PC-3 (cell line): ENCODE measurements at regions not wholly inside any gene's neighbourhood (a gene's known extent, or its start where the extent isn't known, plus 50 kb on each side); places are given as distances from the start of the nearest gene placed in this dataset.

Experiments used
- ATAC-seq: fragments of 200-7000 bp; cut with Tn5 transposase; 2 replicates; pipeline ENCODE4 v1.9.1; 2020; ENCODE audit warnings: mild to moderate bottlenecking, moderate library complexity
- BruUV-seq: library from RNA; stranded (reverse); fragments of 400-500 nt; replicated peaks from 2 replicates; lab custom pipeline; 2021; lab: Mats Ljungman, UMichigan
- CTCF ChIA-PET: fragments of 300-600 bp; sonication (Branson Sonifier 250); formaldehyde crosslinking; loops from one replicate; lab custom pipeline; 2022; ENCODE audit warnings: antibody characterized with exemption; lab: Charles Lee
- POLR2A ChIA-PET: fragments of 300-600 bp; sonication (Branson Sonifier 250); formaldehyde crosslinking; loops from one replicate; lab custom pipeline; 2022; ENCODE audit warnings: antibody characterized with exemption; ENCODE audit not compliant: unreplicated experiment; lab: Charles Lee
- DNase-seq: peaks from one replicate; pipeline ENCODE4 v3.0.0-alpha.2; 2015
- H2AFZ ChIP-seq: fragments of 300-600 bp; sonication (generic); 2 replicates; pipeline ENCODE4 v1.6.0; 2016; ENCODE audit warnings: antibody characterized with exemption, low read length
- H3F3A ChIP-seq: fragments of 300-600 bp; sonication (generic); one replicate; pipeline ENCODE4 v1.6.0; 2017; ENCODE audit warnings: antibody characterized with exemption, low read length, control low read depth, mild to moderate bottlenecking; ENCODE audit not compliant: unreplicated experiment
- H3K27ac ChIP-seq: fragments of 300-600 bp; sonication (generic); 2 replicates; pipeline ENCODE4 v1.5.1; 2016; ENCODE audit warnings: mild to moderate bottlenecking, low read length
- H3K27me3 ChIP-seq: fragments of 300-600 bp; sonication (generic); 2 replicates; pipeline ENCODE4 v1.6.1; 2016; ENCODE audit warnings: low read length, mixed read lengths
- H3K36me3 ChIP-seq: fragments of 300-600 bp; sonication (generic); 2 replicates; pipeline ENCODE4 v1.6.1; 2016; ENCODE audit warnings: low read depth, mixed run types, low read length, mixed read lengths
- H3K4me1 ChIP-seq: fragments of 300-600 bp; sonication (generic); 2 replicates; pipeline ENCODE4 v1.5.1; 2016; ENCODE audit warnings: low read length; ENCODE audit not compliant: insufficient read depth
- H3K4me2 ChIP-seq: fragments of 300-600 bp; sonication (generic); 2 replicates; pipeline ENCODE4 v1.6.0; 2016; ENCODE audit warnings: low read length
- H3K4me3 ChIP-seq: fragments of 300-600 bp; sonication (generic); 2 replicates; pipeline ENCODE4 v1.5.1; 2016; ENCODE audit warnings: mild to moderate bottlenecking, low read length, mixed read lengths
- H3K79me2 ChIP-seq: fragments of 300-600 bp; sonication (generic); 2 replicates; pipeline ENCODE4 v1.6.1; 2017; ENCODE audit warnings: low read length, mixed read lengths
- H3K9ac ChIP-seq: fragments of 300-600 bp; sonication (generic); 2 replicates; pipeline ENCODE4 v1.6.0; 2016; ENCODE audit warnings: mild to moderate bottlenecking, low read length
- H3K9me2 ChIP-seq: fragments of 300-600 bp; sonication (generic); replicated peaks from 2 replicates; pipeline ENCODE4 v1.6.1; 2016; ENCODE audit warnings: mixed run types, low read length, mixed read lengths
- H3K9me3 ChIP-seq: fragments of 300-600 bp; sonication (generic); 2 replicates; pipeline ENCODE4 v1.6.1; 2016; ENCODE audit warnings: low read length, mixed read lengths
- H4K20me1 ChIP-seq: fragments of 300-600 bp; sonication (generic); 2 replicates; pipeline ENCODE4 v1.6.1; 2016; ENCODE audit warnings: low read length, mixed read lengths
- EZH2 ChIP-seq: fragments of 300-600 bp; sonication (generic); IDR thresholded peaks from one replicate; pipeline ENCODE4 v1.6.1; 2017; ENCODE audit warnings: antibody characterized with exemption, mild to moderate bottlenecking, low read length; ENCODE audit not compliant: unreplicated experiment
- EZH2phosphoT487 ChIP-seq: fragments of 300-600 bp; sonication (generic); IDR thresholded peaks from 2 replicates; pipeline ENCODE4 v1.6.1; 2018; ENCODE audit warnings: mild to moderate bottlenecking, antibody characterized with exemption, low read length, borderline replicate concordance
- intact Hi-C: fragments of 100-400 bp; cut with micrococcal nuclease; formaldehyde crosslinking; loops from 2 replicates; pipeline ENCODE4 v1.9.0; 2023
- TF ChIP-seq, protein P1 (sequence below): fragments of 300-600 bp; sonication (generic); conservative IDR thresholded peaks from 2 replicates; pipeline ENCODE4 v1.5.1; 2017; ENCODE audit warnings: antibody characterized with exemption, low read depth, mild to moderate bottlenecking, low read length

DNA sequence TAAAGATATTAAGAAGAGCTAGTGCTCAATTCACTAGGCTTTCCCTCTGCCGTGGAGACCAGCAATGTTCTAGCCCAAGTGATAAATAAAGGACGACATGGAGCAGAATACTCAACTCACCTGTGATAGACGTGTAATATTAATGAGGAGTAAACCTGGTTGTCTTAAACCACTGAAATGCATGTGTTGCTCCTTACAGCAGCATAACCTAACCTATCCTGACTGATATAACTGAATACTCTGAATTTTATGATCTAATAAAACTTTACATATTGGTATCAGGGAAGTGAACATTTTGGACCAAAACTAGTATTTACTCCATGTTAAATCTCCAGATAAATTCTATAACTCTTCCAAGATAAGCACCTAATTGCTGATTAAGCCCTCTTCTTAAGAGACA lies 531.0 kb downstream of the METTL4 start:
- Histone ChIP-seq H3K27ac (no peak overlapping the region), H3K4me2 (no peak overlapping the region), H3K27me3 (peaks cover 22% of the 10 kb centered on the region; the same call in 1 of the 2 replicates), H3K36me3 (no peaks in the 10 kb centered on the region), H3K9me2 (no peaks in the 10 kb centered on the region), H3K4me3 (no peak overlapping the region), H3K4me1 (peaks cover 11% of the 10 kb centered on the region), H3F3A (no peaks in the 10 kb centered on the region), H2AFZ (no peak overlapping the region), H4K20me1 (no peaks in the 10 kb centered on the region), H3K79me2 (no peaks in the 10 kb centered on the region), H3K9ac (no peak overlapping the region), H3K9me3 (no peaks in the 10 kb centered on the region)
- CTCF ChIA-PET = no interaction called here
- ATAC-seq (no peak), DNase-seq (no peak)
- POLR2A ChIA-PET = no interaction called here
- BruUV-seq = no TSS peak
- TF ChIP-seq EZH2 = no peak
- intact Hi-C loops = no loop called here

DNA sequence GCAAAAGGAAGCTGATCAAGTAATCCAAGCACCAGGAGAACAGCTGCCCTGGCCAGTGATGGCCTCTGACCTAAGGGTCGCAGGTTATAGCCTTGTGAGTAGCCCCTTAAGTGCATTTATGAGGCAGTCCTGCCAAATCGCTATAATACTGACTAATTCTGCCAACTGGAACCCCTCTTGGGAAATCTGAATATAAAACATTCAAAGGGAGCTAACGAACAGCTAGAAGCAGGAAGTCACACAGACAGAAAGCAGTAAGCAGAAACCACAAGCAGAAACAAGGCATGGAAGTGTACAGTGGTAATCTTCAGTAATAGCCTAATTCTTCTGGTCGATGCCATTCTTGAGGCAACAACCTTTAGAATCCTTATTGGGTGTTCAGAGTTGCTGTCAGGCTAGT lies 521.3 kb downstream of the METTL4 start:
- Histone ChIP-seq H3K4me3 (no peak overlapping the region), H3K4me2 (no peak overlapping the region), H3K4me1 (peaks cover 10% of the 10 kb centered on the region; the same call in 1 of the 2 replicates), H3K27ac (no peak overlapping the region), H2AFZ (no peak overlapping the region), H3K79me2 (no peaks in the 10 kb centered on the region), H3K9ac (no peak overlapping the region), H3K9me3 (no peaks in the 10 kb centered on the region), H3K27me3 (peaks cover 8% of the 10 kb centered on the region), H3F3A (no peaks in the 10 kb centered on the region), H3K36me3 (no peaks in the 10 kb centered on the region), H3K9me2 (no peaks in the 10 kb centered on the region), H4K20me1 (no peaks in the 10 kb centered on the region)
- ATAC-seq = no peak
- no peak for DNase-seq
- BruUV-seq = no TSS peak
- intact Hi-C loops = no loop called here
- TF ChIP-seq EZH2 = no peak
- no peak for TF ChIP-seq EZH2phosphoT487
- TF ChIP-seq, protein P1, sequence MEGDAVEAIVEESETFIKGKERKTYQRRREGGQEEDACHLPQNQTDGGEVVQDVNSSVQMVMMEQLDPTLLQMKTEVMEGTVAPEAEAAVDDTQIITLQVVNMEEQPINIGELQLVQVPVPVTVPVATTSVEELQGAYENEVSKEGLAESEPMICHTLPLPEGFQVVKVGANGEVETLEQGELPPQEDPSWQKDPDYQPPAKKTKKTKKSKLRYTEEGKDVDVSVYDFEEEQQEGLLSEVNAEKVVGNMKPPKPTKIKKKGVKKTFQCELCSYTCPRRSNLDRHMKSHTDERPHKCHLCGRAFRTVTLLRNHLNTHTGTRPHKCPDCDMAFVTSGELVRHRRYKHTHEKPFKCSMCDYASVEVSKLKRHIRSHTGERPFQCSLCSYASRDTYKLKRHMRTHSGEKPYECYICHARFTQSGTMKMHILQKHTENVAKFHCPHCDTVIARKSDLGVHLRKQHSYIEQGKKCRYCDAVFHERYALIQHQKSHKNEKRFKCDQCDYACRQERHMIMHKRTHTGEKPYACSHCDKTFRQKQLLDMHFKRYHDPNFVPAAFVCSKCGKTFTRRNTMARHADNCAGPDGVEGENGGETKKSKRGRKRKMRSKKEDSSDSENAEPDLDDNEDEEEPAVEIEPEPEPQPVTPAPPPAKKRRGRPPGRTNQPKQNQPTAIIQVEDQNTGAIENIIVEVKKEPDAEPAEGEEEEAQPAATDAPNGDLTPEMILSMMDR = no peak
- POLR2A ChIA-PET = no interaction called here
- CTCF ChIA-PET = no interaction called here

DNA sequence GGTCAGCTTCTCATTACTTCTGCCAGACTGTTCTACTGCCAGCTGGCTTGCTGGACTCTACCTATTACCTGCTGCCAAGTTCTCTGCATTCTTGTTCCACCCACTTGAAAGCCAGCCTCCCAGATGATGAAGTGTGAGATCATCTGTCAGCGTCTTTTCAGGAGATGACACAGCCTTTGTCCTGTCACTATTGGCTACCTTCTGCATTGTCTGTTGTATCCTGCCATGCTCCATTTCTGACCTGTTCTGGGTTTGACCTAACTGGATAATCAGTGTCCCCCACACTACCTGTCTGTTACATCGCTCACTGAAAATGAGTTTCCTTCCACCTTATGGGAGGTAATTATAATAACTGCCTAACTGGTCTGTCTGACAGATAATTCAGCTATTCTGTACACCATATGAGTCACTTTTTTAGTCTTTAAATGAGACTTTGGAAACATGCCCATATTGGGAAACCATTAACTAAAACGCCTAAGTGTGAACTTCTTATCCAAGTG lies 520.6 kb downstream of the METTL4 start:
- intact Hi-C loops = no loop called here
- Histone ChIP-seq H3K9me3 (no peaks in the 10 kb centered on the region), H4K20me1 (no peaks in the 10 kb centered on the region), H2AFZ (no peak overlapping the region), H3K4me1 (peaks cover 10% of the 10 kb centered on the region; the same call in 1 of the 2 replicates), H3K9me2 (no peaks in the 10 kb centered on the region), H3F3A (no peaks in the 10 kb centered on the region), H3K9ac (no peak overlapping the region), H3K27ac (no peak overlapping the region), H3K27me3 (peaks cover 15% of the 10 kb centered on the region), H3K4me2 (no peak overlapping the region), H3K79me2 (no peaks in the 10 kb centered on the region), H3K4me3 (no peak overlapping the region), H3K36me3 (no peaks in the 10 kb centered on the region)
- peak; percentile 65 for DNase-seq
- no peak for TF ChIP-seq EZH2phosphoT487
- TF ChIP-seq, protein P1 = no peak
- TF ChIP-seq EZH2 = no peak
- peak; percentile 54; the same call in 1 of the 2 replicates for ATAC-seq
- no TSS peak for BruUV-seq
- CTCF ChIA-PET = interaction anchor here (1.1 kb wide), 1 partner anchor 54 kb away, joined by 5 read pairs; no protein-coding TSS in a partner anchor
- POLR2A ChIA-PET = no interaction called here
